Stomach (tissue), 8 donors: ENCODE measurements at regions not wholly inside any gene's neighbourhood (a gene's known extent, or its start where the extent isn't known, plus 50 kb on each side); places are given as distances from the start of the nearest gene placed in this dataset.

ENCODE experiments used
- DNase-seq, 2 donors: peaks; one replicate each; pipeline versions ENCODE4 v3.0.0 to v3.0.0-alpha.2; 2013 to 2019
- H3K27ac ChIP-seq, 5 donors: fragments of 200-600 bp in 4 of 5; sonication (generic) in 4 of 5; one replicate each; pipeline ENCODE4 v1.5.1; 2013 to 2019; ENCODE audit warnings: mild to moderate bottlenecking in 1 of 5, moderate library complexity in 1 of 5
- H3K27me3 ChIP-seq, 3 donors: fragments of 200-600 bp; sonication (generic); one replicate each; pipeline ENCODE4 v1.5.1; 2017 to 2019; ENCODE audit warnings: mixed run types in 1 of 3
- H3K36me3 ChIP-seq, 4 donors: fragments of 200-600 bp; sonication (generic); 1 replicate in 3 of 4; 2 replicates in 1 of 4; pipeline ENCODE4 v1.5.1; 2016 to 2019
- H3K4me1 ChIP-seq, 4 donors: fragments of 200-600 bp; sonication (generic); one replicate each; pipeline ENCODE4 v1.5.1; 2016 to 2019
- H3K4me3 ChIP-seq, 4 donors: fragments of 200-600 bp; sonication (generic) in 3 of 4; one replicate each; pipeline ENCODE4 v1.5.1; 2016 to 2019; ENCODE audit warnings: mild to moderate bottlenecking in 1 of 4
- H3K9me3 ChIP-seq, 4 donors: fragments of 200-600 bp; sonication (generic); one replicate each; pipeline ENCODE4 v1.5.1; 2016 to 2019
- EP300 ChIP-seq: sonication (generic); formaldehyde crosslinking; IDR thresholded peaks from one replicate; pipeline ENCODE4 v1.6.1; 2017; ENCODE audit warnings: antibody characterized with exemption
- POLR2A ChIP-seq, 4 donors: fragments of 450-650 bp; IDR thresholded peaks; one replicate each; pipeline ENCODE4 v1.6.1; 2016; ENCODE audit warnings: antibody characterized with exemption in 4 of 4, control low read depth in 2 of 4, mild to moderate bottlenecking in 1 of 4, moderate library complexity in 1 of 4
- POLR2AphosphoS5 ChIP-seq, 3 donors: sonication (generic); formaldehyde crosslinking; IDR thresholded peaks; one replicate each; pipeline ENCODE4 v1.6.1; 2016; ENCODE audit warnings: antibody characterized with exemption in 3 of 3
- WGBS, 5 donors: extraction: QIAGEN DNeasy Blood & Tissue Kit in 3 of 5; methylation state at CpG; one replicate each; pipeline versions ENCODE4 v1.1.5 to v1.1.7; 2013 to 2018; 5-methylcytosine and 5-hydroxymethylcytosine counted together
- intact Hi-C: fragments of 100-400 bp; cut with DNase I; formaldehyde crosslinking; loops from one replicate; pipeline ENCODE4 v1.15.1; 2023; ENCODE audit warnings: low total_unique reads
- TF ChIP-seq, protein P1 (sequence below), 7 experiments: fragments of 450-650 bp in 4 of 7; fragments of 200-600 bp in 3 of 7; sonication (generic) in 3 of 7; IDR thresholded peaks; one replicate each; pipeline ENCODE4 v1.5.1; 2016 to 2019; ENCODE audit warnings: antibody characterized with exemption in 7 of 7, control low read depth in 2 of 7, mild to moderate bottlenecking in 1 of 7
- donor health status: healthy with polysubstance abuse.
- donor health status: Bipolar disorder and iron deficiency.
- donor health status: healthy.

GRCh38 chr12:38158428-38159091 lies 158.0 kb upstream of the ALG10B start:
- H3K36me3 ChIP-seq: no peaks in the 10 kb centered on the region
- DNase-seq: no peak
- no peak overlapping the region for H3K27ac ChIP-seq
- no peaks in the 10 kb centered on the region for H3K4me1 ChIP-seq
- H3K4me3 ChIP-seq: no peak overlapping the region
- TF ChIP-seq, protein P1, sequence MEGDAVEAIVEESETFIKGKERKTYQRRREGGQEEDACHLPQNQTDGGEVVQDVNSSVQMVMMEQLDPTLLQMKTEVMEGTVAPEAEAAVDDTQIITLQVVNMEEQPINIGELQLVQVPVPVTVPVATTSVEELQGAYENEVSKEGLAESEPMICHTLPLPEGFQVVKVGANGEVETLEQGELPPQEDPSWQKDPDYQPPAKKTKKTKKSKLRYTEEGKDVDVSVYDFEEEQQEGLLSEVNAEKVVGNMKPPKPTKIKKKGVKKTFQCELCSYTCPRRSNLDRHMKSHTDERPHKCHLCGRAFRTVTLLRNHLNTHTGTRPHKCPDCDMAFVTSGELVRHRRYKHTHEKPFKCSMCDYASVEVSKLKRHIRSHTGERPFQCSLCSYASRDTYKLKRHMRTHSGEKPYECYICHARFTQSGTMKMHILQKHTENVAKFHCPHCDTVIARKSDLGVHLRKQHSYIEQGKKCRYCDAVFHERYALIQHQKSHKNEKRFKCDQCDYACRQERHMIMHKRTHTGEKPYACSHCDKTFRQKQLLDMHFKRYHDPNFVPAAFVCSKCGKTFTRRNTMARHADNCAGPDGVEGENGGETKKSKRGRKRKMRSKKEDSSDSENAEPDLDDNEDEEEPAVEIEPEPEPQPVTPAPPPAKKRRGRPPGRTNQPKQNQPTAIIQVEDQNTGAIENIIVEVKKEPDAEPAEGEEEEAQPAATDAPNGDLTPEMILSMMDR (IDR thresholded peaks at IDR 0.05): no peak
- no peak for TF ChIP-seq POLR2A (IDR thresholded peaks at IDR 0.05)
- no peak for TF ChIP-seq EP300
- TF ChIP-seq POLR2AphosphoS5 (IDR thresholded peaks at IDR 0.05): no peak
- H3K9me3 ChIP-seq: peaks cover 0 to 39% (median 0%) of the 10 kb centered on the region in 4 donors
- 85 to 90% (median 89%) methylated on average over 31 to 32 of the region's 32 CpGs for WGBS, 5 donors
- intact Hi-C loops: no loop called here
- no peaks in the 10 kb centered on the region for H3K27me3 ChIP-seq

DNA sequence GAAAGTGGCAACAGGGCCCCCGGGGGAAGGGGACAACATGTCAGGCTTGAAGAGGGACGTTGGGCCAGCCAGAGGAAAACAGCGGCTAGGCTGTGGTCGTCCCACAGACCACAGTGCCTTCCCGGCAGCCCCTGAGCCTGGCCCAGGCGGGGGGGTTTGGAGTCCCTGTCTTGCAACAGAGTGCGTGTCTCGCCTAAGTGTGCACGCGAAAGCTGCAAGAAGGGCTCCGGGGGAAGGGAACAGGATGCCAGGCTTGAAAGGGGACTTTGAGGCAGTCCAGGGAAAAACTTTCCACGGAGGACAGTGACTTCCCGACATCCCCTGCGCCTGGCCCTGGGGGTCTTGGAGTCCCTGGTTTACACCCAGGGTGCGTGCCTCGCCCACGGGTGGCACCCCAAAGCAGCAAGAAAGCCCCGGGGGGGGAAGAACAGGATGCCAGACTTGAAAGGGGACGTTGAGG lies 157.5 kb upstream of the ALG10B start:
- no peaks in the 10 kb centered on the region for H3K4me1 ChIP-seq
- intact Hi-C loops: no loop called here
- TF ChIP-seq EP300 (no peak), POLR2A (IDR thresholded peaks at IDR 0.05) (no peak), POLR2AphosphoS5 (IDR thresholded peaks at IDR 0.05) (no peak)
- TF ChIP-seq, protein P1 (IDR thresholded peaks at IDR 0.05): no peak
- no peak overlapping the region for H3K27ac ChIP-seq
- no peak overlapping the region for H3K4me3 ChIP-seq
- peaks cover 0 to 40% (median 0%) of the 10 kb centered on the region in 4 donors for H3K9me3 ChIP-seq
- no peak for DNase-seq
- WGBS, 5 donors: 85 to 90% (median 87%) methylated on average over 19 of the region's 19 CpGs
- H3K27me3 ChIP-seq: no peaks in the 10 kb centered on the region
- no peaks in the 10 kb centered on the region for H3K36me3 ChIP-seq

DNA sequence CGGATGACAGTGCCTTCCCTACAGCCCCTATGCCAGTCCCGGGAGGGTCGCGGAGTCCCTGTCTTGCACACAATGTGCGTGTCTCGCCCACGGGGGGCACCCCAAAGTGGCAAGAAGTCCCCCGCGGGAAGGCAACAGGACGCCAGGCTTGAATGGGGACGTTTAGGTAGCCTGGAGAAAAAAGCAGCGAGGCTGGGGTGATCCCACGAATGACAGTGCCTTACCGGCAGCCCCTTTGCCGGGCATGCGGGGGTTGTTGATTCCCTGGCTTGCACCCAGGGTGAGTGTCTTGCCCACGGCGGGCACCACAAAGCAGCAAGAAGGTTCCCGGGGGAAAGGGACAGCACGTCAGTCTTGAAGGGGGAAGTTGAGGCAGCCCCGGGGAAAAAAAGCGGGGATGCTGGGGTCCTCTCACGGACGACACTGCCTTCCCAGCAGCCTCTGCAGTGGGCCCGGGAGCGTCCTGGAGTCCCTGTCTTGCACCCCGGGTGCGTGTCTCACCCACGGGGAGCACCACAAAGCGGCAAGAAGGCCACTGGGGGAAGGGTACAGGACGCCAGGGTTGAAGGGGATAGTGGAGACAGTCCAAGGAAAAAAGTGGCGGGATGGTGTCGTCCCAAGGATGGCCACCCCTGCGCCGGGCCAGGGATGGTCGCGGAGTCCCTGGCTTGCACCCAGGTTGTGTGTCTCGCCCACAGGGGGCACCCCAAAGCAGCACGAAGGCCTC lies 156.8 kb upstream of the ALG10B start:
- WGBS, 5 donors: 87 to 90% (median 88%) methylated on average over 37 to 39 of the region's 39 CpGs
- TF ChIP-seq EP300 (no peak), POLR2AphosphoS5 (IDR thresholded peaks at IDR 0.05) (no peak), POLR2A (IDR thresholded peaks at IDR 0.05) (no peak)
- TF ChIP-seq, protein P1 (IDR thresholded peaks at IDR 0.05): no peak
- intact Hi-C loops: no loop called here
- H3K27me3 ChIP-seq: no peaks in the 10 kb centered on the region
- H3K27ac ChIP-seq: no peak overlapping the region
- no peaks in the 10 kb centered on the region for H3K4me1 ChIP-seq
- no peaks in the 10 kb centered on the region for H3K36me3 ChIP-seq
- no peak for DNase-seq
- no peak overlapping the region for H3K4me3 ChIP-seq
- H3K9me3 ChIP-seq: peaks cover 0 to 40% (median 0%) of the 10 kb centered on the region in 4 donors

GRCh38 chr12:38160318-38161122 lies 156.1 kb upstream of the ALG10B start:
- H3K4me3 ChIP-seq: no peak overlapping the region
- DNase-seq: no peak
- H3K9me3 ChIP-seq: peaks cover 0 to 40% (median 0%) of the 10 kb centered on the region in 4 donors
- H3K27ac ChIP-seq: no peak overlapping the region
- H3K36me3 ChIP-seq: no peaks in the 10 kb centered on the region
- intact Hi-C loops: no loop called here
- no peaks in the 10 kb centered on the region for H3K27me3 ChIP-seq
- no peak for TF ChIP-seq POLR2AphosphoS5 (IDR thresholded peaks at IDR 0.05)
- no peak for TF ChIP-seq POLR2A (IDR thresholded peaks at IDR 0.05)
- no peak for TF ChIP-seq EP300
- TF ChIP-seq, protein P1 (IDR thresholded peaks at IDR 0.05): no peak
- WGBS, 5 donors: 88 to 93% (median 90%) methylated on average over 29 to 41 of the region's 41 CpGs
- no peaks in the 10 kb centered on the region for H3K4me1 ChIP-seq
